ENCODE measurements at regions not wholly inside any gene's neighbourhood (a gene's known extent, or its start where the extent isn't known, plus 50 kb on each side); places are given as distances from the start of the nearest gene placed in this dataset.

DNA sequence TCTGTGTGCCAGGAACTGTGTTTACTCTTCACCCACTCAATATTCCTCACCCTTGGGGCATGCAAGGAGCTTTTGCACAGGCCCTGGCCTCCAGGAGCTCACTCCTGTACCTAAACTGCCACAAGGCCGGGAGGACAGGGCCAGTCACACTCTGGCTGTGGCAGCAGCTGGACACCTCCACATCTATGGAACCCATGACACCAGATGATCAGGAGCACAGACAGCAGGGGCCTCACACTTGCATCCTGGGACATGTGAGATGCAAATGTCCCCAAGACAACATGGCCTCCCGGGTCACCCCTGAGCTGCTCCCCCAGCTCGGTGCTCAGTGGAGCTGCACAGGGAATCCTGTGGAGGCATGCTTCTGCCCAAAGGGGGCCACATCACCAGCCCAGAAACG lies 61.8 kb upstream of the SLC66A3 start:
- Histone ChIP-seq H3K27ac (ENCODE audit: low read depth, low read length) (no peak overlapping the region), H3K36me3 (ENCODE audit: control insufficient read depth in 5 of 5, insufficient read depth in 5 of 5, low read length in 5 of 5) (no peaks in the 10 kb centered on the region), H3K9me3 (ENCODE audit: control insufficient read depth in 5 of 5, low read length in 5 of 5) (no peaks in the 10 kb centered on the region), H3K4me1 (ENCODE audit: control insufficient read depth in 5 of 5, insufficient read depth in 5 of 5, low read length in 5 of 5) (no peaks in the 10 kb centered on the region), H3K27me3 (ENCODE audit: control insufficient read depth in 5 of 5, insufficient read depth in 4 of 5, low read length in 5 of 5) (no peaks in the 10 kb centered on the region), H3K4me3 (ENCODE audit: low read depth in 1 of 5, low read length in 5 of 5) (no peak overlapping the region), H3K9ac (ENCODE audit: low read length in 5 of 5) (no peak overlapping the region)

DNA sequence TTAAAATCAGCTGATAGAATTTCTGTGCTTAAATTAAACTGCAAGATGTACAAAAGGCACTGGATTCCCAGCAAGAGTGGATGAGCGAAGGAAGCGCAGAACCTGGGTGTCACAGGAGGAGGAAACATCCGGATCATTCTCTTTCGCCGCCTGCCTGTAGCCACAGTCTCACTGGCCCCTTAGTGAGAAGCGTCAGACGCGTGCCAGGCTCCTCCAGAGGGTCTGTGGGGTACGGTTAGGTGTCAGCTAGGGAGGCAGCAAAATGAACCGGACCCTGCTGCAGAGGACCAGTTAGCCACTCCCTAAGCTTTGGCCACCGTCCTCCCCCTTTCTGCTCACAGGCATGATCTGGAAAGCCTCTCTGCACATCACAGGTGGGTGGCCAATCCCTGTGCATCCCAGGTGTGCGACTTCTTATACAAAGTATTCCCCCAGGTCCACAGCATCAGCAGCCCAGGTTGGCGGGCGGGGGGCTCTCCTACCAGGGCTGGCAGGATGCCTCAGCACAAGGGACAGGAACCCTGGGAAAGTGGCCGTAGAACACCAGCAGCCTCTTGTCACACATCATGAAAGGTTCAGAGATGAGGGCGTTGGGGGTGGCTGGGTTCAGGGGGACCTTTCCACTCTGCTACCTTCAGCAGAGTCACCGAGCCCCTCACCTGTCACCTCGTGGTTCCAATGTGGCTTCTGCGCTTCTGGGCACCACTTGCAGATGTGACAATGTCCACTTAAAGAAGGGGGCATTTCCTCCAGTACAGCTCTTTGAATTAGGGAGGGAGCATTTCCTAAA lies 61.1 kb upstream of the SLC66A3 start:
- Histone ChIP-seq H3K27ac (ENCODE audit: low read depth, low read length) (no peak overlapping the region), H3K27me3 (ENCODE audit: control insufficient read depth in 5 of 5, insufficient read depth in 4 of 5, low read length in 5 of 5) (peaks cover 0 to under 1% (median 0%) of the 10 kb centered on the region in 5 donors), H3K4me3 (ENCODE audit: low read depth in 1 of 5, low read length in 5 of 5) (no peak overlapping the region), H3K9me3 (ENCODE audit: control insufficient read depth in 5 of 5, low read length in 5 of 5) (no peaks in the 10 kb centered on the region), H3K36me3 (ENCODE audit: control insufficient read depth in 5 of 5, insufficient read depth in 5 of 5, low read length in 5 of 5) (no peaks in the 10 kb centered on the region), H3K9ac (ENCODE audit: low read length in 5 of 5) (no peak overlapping the region), H3K4me1 (ENCODE audit: control insufficient read depth in 5 of 5, insufficient read depth in 5 of 5, low read length in 5 of 5) (no peaks in the 10 kb centered on the region)

DNA sequence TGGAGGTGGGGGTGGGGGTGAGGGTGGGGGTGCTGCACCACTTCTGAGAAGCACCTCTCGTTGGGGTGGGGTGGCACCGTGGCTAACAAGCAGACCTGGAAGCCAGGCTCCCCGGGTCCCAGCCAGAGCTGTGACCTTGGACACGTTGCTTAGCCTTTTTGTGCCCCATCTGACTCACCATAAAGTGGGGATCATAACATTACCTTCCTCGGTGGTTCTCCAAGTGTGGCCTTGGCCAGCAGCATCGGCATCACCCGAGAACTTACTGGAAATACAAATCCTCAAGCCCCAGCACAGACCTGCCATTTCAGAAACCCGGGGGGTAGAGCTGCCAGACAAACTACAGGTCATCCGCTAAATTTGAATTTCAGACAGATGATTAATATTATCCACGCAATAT lies 58.7 kb upstream of the SLC66A3 start:
- no peak overlapping the region for H3K27ac ChIP-seq (ENCODE audit: low read depth, low read length)
- no peaks in the 10 kb centered on the region for H3K9me3 ChIP-seq (ENCODE audit: control insufficient read depth in 5 of 5, low read length in 5 of 5)

DNA sequence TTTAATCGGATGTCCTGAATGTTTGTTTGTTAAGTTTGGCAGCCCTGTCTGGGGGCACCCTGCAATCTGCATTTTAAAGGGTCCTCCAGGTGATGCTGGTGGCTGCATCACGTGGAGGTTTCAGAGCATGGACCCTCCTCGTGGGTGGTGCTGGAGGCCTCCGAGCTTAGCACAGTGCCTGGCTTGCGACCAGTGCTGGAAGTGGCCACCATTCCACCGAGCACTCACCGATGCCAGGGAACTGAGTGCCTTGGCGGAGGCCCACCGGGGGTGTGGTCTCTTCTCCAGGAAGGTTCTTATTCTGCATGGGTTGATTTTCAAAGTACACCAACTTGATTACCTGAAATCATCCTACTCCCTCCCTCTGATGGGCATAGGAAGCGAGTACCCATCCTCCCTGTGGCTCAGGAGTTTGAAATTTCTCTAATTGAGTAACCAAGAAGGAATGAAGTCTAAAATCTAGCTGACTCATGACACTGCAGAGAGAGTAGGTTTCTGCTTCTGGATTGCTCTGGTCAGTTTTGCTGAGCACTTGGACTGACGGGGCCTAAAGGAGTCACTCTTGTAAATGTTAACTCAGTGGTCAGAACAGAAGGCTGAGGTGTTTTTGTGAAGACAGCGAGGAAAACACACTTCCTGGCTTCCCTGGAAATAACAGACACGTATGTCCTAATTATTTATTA lies 58.1 kb upstream of the SLC66A3 start:
- Histone ChIP-seq H3K27me3 (ENCODE audit: control insufficient read depth in 5 of 5, insufficient read depth in 4 of 5, low read length in 5 of 5) (peaks cover 0 to 10% (median 3%) of the 10 kb centered on the region in 5 donors), H3K27ac (ENCODE audit: low read depth, low read length) (no peak overlapping the region), H3K4me3 (ENCODE audit: low read depth in 1 of 5, low read length in 5 of 5) (no peak overlapping the region)

More for the DNA sequence above, 58.7 kb upstream of the SLC66A3 start:
- no peak overlapping the region for H3K4me3 ChIP-seq (ENCODE audit: low read depth in 1 of 5, low read length in 5 of 5)
- no peaks in the 10 kb centered on the region for H3K36me3 ChIP-seq (ENCODE audit: control insufficient read depth in 5 of 5, insufficient read depth in 5 of 5, low read length in 5 of 5)
- H3K27me3 ChIP-seq (ENCODE audit: control insufficient read depth in 5 of 5, insufficient read depth in 4 of 5, low read length in 5 of 5): peaks cover 0 to 10% (median 0%) of the 10 kb centered on the region in 5 donors
- H3K9ac ChIP-seq (ENCODE audit: low read length in 5 of 5): no peak overlapping the region
- no peaks in the 10 kb centered on the region for H3K4me1 ChIP-seq (ENCODE audit: control insufficient read depth in 5 of 5, insufficient read depth in 5 of 5, low read length in 5 of 5)

DNA sequence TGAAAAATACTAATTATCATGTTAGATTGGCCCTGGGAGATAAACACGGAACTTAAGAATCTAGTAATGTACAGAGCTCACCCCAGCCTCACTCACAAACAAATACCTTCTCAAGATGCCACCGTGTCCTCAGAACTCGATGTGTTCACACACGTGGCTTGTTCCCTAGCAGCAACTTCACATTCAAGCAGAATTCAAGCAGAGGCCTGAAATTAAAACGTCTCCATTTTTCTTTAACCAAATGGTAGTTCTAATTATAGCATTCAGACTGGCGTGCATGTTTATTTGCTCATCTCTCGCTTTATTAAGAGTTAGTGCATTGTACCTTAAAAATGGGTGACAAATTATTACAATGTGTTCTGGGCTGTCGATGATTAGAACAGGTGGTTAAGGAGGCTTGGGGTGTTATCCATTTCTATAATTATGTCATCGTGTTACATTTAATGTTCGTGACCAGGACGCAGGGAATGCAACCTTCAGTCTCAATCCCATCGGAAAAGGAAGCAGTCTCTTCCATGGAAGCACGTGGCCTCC lies 57.3 kb upstream of the SLC66A3 start:
- Histone ChIP-seq H3K9ac (ENCODE audit: low read length in 5 of 5) (no peak overlapping the region), H3K4me3 (ENCODE audit: low read depth in 1 of 5, low read length in 5 of 5) (no peak overlapping the region), H3K4me1 (ENCODE audit: control insufficient read depth in 5 of 5, insufficient read depth in 5 of 5, low read length in 5 of 5) (no peaks in the 10 kb centered on the region), H3K9me3 (ENCODE audit: control insufficient read depth in 5 of 5, low read length in 5 of 5) (no peaks in the 10 kb centered on the region), H3K27ac (ENCODE audit: low read depth, low read length) (no peak overlapping the region), H3K27me3 (ENCODE audit: control insufficient read depth in 5 of 5, insufficient read depth in 4 of 5, low read length in 5 of 5) (peaks cover 0 to 10% (median 3%) of the 10 kb centered on the region in 5 donors), H3K36me3 (ENCODE audit: control insufficient read depth in 5 of 5, insufficient read depth in 5 of 5, low read length in 5 of 5) (no peaks in the 10 kb centered on the region)

More for the DNA sequence above, 58.1 kb upstream of the SLC66A3 start:
- H3K9me3 ChIP-seq (ENCODE audit: control insufficient read depth in 5 of 5, low read length in 5 of 5): no peaks in the 10 kb centered on the region
- no peaks in the 10 kb centered on the region for H3K36me3 ChIP-seq (ENCODE audit: control insufficient read depth in 5 of 5, insufficient read depth in 5 of 5, low read length in 5 of 5)
- no peak overlapping the region for H3K9ac ChIP-seq (ENCODE audit: low read length in 5 of 5)
- no peaks in the 10 kb centered on the region for H3K4me1 ChIP-seq (ENCODE audit: control insufficient read depth in 5 of 5, insufficient read depth in 5 of 5, low read length in 5 of 5)

DNA sequence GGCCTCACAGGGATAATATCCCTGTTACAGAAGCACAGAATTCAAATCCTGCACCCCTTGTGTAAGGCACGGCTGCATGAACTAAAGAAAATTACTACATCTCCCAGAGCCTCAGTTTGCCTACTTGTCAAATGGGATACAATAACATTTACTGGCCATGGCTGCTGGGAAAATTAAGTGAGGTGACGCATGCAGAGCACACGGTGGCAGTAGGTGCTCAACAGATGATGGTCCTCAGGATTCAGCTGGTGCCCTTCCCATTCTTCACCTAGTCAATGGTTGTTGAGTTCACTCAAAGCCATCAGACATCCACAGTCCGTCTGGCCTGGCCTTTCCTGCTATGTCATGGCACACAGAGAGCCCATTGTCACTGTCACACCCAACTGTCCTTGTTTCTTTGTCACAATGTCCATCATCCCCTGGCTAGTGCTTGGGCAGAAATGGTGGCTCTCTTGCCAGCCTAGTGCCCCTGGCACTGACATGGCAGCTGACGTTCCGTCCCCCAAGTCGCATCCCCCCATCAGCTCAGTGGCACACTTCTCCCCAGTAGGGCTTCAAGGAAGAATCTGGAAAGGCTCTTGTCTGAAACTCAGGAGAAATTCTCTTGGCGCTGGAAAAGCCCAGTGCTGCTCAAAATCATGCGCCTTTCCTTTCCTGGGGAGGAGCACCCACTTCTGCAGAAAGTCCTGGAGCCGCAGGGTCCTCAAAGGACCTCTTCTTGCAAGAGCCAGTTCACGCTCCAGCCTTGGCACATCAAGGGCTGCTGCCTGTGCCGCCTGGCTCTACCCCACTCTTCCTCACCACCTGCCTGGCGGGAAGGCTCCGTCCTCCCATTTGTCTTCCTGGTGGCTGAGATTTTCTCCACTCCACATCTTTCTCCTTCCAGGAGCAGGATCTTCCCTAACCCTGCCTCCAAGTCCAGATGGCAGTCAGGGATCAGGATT lies 55.9 kb upstream of the SLC66A3 start:
- no peak overlapping the region for H3K4me3 ChIP-seq (ENCODE audit: low read depth in 1 of 5, low read length in 5 of 5)
- H3K9ac ChIP-seq (ENCODE audit: low read length in 5 of 5): no peak overlapping the region
- no peak overlapping the region for H3K27ac ChIP-seq (ENCODE audit: low read depth, low read length)
- H3K27me3 ChIP-seq (ENCODE audit: control insufficient read depth in 5 of 5, insufficient read depth in 4 of 5, low read length in 5 of 5): peaks cover 3 to 15% (median 5%) of the 10 kb centered on the region in 5 donors
- no peaks in the 10 kb centered on the region for H3K9me3 ChIP-seq (ENCODE audit: control insufficient read depth in 5 of 5, low read length in 5 of 5)
- no peaks in the 10 kb centered on the region for H3K36me3 ChIP-seq (ENCODE audit: control insufficient read depth in 5 of 5, insufficient read depth in 5 of 5, low read length in 5 of 5)
- no peaks in the 10 kb centered on the region for H3K4me1 ChIP-seq (ENCODE audit: control insufficient read depth in 5 of 5, insufficient read depth in 5 of 5, low read length in 5 of 5)

DNA sequence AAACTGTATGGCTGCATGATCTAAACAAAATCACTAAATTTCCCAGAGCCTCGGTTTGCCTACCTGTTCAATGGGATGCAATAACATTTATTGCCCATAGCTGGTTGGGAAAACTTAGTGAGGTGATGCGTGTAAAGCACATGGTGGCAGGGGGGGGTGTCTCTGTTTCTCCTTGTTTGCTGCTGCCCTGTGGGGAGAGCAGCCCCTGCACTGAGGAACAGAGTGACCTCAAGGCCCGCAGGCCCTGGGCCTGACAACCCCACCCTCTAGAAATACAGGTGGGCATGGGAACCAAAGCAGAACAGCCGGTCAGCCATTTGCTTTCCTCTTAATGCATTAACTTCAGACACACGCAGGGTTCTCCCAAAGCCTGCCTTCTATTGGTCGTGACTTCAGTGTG lies 55.1 kb upstream of the SLC66A3 start:
- no peak overlapping the region for H3K4me3 ChIP-seq (ENCODE audit: low read depth in 1 of 5, low read length in 5 of 5)
- no peaks in the 10 kb centered on the region for H3K9me3 ChIP-seq (ENCODE audit: control insufficient read depth in 5 of 5, low read length in 5 of 5)
- no peak overlapping the region for H3K9ac ChIP-seq (ENCODE audit: low read length in 5 of 5)
- H3K27me3 ChIP-seq (ENCODE audit: control insufficient read depth in 5 of 5, insufficient read depth in 4 of 5, low read length in 5 of 5): peaks cover 3 to 15% (median 5%) of the 10 kb centered on the region in 5 donors
- no peaks in the 10 kb centered on the region for H3K4me1 ChIP-seq (ENCODE audit: control insufficient read depth in 5 of 5, insufficient read depth in 5 of 5, low read length in 5 of 5)
- no peak overlapping the region for H3K27ac ChIP-seq (ENCODE audit: low read depth, low read length)
- no peaks in the 10 kb centered on the region for H3K36me3 ChIP-seq (ENCODE audit: control insufficient read depth in 5 of 5, insufficient read depth in 5 of 5, low read length in 5 of 5)

DNA sequence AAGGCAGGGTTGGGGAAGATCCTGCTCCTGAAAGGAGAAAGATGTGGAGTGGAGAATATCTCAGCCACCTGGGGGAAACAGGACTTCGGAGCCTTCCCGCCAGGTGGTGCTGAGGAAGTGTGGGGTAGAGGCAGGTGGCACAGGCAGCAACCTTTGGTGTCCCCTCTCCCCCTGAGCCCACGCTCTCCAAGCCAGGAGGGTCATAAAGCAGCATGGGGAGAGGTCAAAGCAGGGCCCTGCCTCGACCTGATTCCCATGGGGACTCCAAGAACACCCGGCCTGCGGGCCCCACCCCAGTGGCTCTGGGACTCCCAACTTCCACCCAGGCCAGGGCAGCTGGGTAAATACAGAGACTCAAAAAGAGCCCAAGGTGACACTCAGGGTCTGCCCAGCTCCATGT lies 54.3 kb upstream of the SLC66A3 start:
- Histone ChIP-seq H3K27me3 (ENCODE audit: control insufficient read depth in 5 of 5, insufficient read depth in 4 of 5, low read length in 5 of 5) (peaks cover 3 to 15% (median 5%) of the 10 kb centered on the region in 5 donors), H3K4me3 (ENCODE audit: low read depth in 1 of 5, low read length in 5 of 5) (no peak overlapping the region), H3K4me1 (ENCODE audit: control insufficient read depth in 5 of 5, insufficient read depth in 5 of 5, low read length in 5 of 5) (no peaks in the 10 kb centered on the region), H3K27ac (ENCODE audit: low read depth, low read length) (no peak overlapping the region), H3K9ac (ENCODE audit: low read length in 5 of 5) (no peak overlapping the region), H3K9me3 (ENCODE audit: control insufficient read depth in 5 of 5, low read length in 5 of 5) (no peaks in the 10 kb centered on the region), H3K36me3 (ENCODE audit: control insufficient read depth in 5 of 5, insufficient read depth in 5 of 5, low read length in 5 of 5) (no peaks in the 10 kb centered on the region)

DNA sequence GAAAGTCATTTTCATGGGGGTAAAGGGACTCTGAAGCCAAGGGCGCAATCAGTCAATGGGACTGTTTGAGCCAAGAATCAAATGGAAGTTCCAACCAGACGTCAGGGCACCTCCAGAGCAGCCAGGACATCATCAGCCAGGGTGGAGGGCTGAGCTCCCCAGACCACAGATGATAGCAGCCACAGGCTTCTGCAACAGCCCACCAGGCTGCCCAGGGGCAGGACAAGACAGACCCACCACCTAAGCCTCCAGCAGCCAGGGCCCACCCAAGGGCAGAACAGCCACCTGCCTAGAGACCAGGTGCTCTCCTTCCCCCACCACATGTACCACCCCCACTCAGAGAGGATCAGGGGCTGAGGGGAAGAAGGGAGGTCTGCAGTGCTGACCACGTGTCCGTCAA lies 53.8 kb upstream of the SLC66A3 start:
- Histone ChIP-seq H3K36me3 (ENCODE audit: control insufficient read depth in 5 of 5, insufficient read depth in 5 of 5, low read length in 5 of 5) (no peaks in the 10 kb centered on the region), H3K27me3 (ENCODE audit: control insufficient read depth in 5 of 5, insufficient read depth in 4 of 5, low read length in 5 of 5) (peaks cover 3 to 15% (median 5%) of the 10 kb centered on the region in 5 donors), H3K4me1 (ENCODE audit: control insufficient read depth in 5 of 5, insufficient read depth in 5 of 5, low read length in 5 of 5) (no peaks in the 10 kb centered on the region), H3K4me3 (ENCODE audit: low read depth in 1 of 5, low read length in 5 of 5) (no peak overlapping the region), H3K9me3 (ENCODE audit: control insufficient read depth in 5 of 5, low read length in 5 of 5) (no peaks in the 10 kb centered on the region), H3K9ac (ENCODE audit: low read length in 5 of 5) (no peak overlapping the region), H3K27ac (ENCODE audit: low read depth, low read length) (no peak overlapping the region)

All from subcutaneous abdominal adipose tissue (tissue), 5 donors.